Activated naive CD8-positive, alpha-beta T cell (primary cell): ENCODE measurements at regions not wholly inside any gene's neighbourhood (a gene's known extent, or its start where the extent isn't known, plus 50 kb on each side); places are given as distances from the start of the nearest gene placed in this dataset.

Experiments used
- H3K27ac Mint-ChIP-seq: one replicate; pipeline ENCODE4 v1.8.0; 2021; ENCODE audit warnings: mixed read lengths
- H3K27me3 Mint-ChIP-seq: one replicate; pipeline ENCODE4 v1.8.0; 2021; ENCODE audit warnings: mixed read lengths
- H3K36me3 Mint-ChIP-seq: one replicate; pipeline ENCODE4 v1.8.0; 2021; ENCODE audit warnings: mixed read lengths
- H3K4me1 Mint-ChIP-seq: one replicate; pipeline ENCODE4 v1.8.0; 2021; ENCODE audit warnings: low read depth, mixed read lengths
- H3K4me3 Mint-ChIP-seq: one replicate; pipeline ENCODE4 v1.8.0; 2021; ENCODE audit warnings: mild to moderate bottlenecking, mixed read lengths
- H3K9me3 Mint-ChIP-seq: one replicate; pipeline ENCODE4 v1.8.0; 2021; ENCODE audit warnings: low read depth, mixed read lengths

DNA sequence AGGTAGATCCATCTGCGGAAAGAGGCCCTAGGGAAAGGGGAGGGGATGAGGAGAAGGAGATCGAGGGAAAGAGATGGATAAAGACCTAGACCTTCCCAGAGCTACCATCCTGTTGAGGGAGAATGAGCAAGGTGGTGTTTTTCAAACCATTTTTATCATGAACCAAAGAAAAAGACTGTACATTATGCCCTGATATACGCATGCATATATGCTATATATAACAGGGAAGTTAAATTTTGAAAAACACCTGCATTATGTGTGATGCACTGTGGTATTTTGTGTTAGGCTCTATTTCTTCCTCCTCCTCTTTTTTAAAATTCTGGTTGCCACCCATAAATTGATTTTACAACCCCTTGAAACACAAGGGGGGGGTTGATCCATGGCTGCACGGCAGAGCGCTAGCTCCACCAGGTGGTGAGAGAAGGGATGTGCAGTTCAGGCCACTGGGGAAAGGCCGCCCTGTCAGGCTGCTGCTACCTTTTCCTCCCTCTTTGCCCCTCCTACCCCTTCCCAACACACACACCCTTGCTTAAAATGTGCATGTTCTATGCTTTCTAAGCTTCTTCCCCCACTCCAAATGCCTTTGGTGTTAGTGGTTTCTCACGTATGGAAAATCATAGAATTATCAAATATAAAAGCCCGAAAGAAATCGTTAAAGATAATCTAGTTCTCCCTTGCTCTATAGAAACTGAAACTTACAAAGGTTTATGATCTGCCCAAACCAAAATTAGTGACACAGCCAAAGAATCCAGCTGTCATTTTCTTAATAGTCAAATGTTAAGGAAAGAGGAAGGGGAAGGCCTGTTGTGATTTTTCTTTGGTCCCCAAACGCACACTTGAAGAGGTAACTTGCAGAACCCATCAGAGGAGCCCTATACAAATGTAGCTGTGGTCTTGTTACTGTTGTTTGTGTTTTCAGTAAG is 262.0 kb upstream of the UMPS start:
- Mint-ChIP-seq H3K4me1 (no peaks in the 10 kb centered on the region), H3K9me3 (no peaks in the 10 kb centered on the region), H3K4me3 (no peak overlapping the region), H3K27ac (no peak overlapping the region), H3K36me3 (no peaks in the 10 kb centered on the region), H3K27me3 (peaks cover 12% of the 10 kb centered on the region)

DNA sequence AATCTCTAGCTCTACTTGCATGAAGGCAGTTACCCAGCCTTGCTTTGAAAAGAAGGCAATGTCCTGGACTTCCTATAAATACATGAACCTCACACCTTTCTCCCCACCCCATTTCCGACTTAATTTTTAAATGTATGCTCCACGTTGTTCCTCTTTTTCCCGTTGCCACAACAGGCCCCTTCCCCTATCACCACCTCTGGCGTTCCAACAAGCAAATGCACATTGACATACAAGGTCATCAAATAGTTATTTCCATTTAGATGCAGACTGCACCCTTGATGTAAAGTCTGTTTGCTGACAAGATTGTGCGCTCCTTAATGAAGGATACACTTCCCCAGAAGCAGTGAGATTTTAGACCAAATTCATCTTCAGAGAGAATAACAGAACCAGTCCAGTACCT is 260.7 kb upstream of the UMPS start:
- Mint-ChIP-seq H3K27ac (no peak overlapping the region), H3K9me3 (no peaks in the 10 kb centered on the region), H3K4me3 (no peak overlapping the region), H3K27me3 (peaks cover 14% of the 10 kb centered on the region), H3K36me3 (no peaks in the 10 kb centered on the region), H3K4me1 (no peaks in the 10 kb centered on the region)

DNA sequence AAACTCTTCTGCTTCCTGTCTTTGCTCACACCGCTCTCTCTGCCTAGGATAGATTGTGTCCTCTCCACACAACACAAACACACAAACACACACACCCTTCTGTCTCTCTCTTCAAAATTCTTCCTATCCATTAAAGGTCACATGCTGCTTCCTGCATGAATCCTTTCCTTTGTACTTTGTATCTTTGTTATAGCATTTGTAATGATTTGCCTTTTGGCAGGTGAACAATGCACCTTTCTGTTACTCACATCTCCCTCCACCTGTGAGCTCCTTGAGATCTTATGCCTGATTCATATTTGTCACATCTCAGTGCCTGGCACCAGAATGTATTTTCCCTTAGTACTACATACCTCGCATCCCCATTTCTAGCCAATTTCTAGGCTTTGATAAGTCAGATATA is 251.4 kb upstream of the UMPS start:
- no peaks in the 10 kb centered on the region for H3K9me3 Mint-ChIP-seq
- H3K36me3 Mint-ChIP-seq = no peaks in the 10 kb centered on the region
- H3K27me3 Mint-ChIP-seq = peaks cover 2% of the 10 kb centered on the region
- no peak overlapping the region for H3K27ac Mint-ChIP-seq
- H3K4me1 Mint-ChIP-seq = no peaks in the 10 kb centered on the region
- no peak overlapping the region for H3K4me3 Mint-ChIP-seq

DNA sequence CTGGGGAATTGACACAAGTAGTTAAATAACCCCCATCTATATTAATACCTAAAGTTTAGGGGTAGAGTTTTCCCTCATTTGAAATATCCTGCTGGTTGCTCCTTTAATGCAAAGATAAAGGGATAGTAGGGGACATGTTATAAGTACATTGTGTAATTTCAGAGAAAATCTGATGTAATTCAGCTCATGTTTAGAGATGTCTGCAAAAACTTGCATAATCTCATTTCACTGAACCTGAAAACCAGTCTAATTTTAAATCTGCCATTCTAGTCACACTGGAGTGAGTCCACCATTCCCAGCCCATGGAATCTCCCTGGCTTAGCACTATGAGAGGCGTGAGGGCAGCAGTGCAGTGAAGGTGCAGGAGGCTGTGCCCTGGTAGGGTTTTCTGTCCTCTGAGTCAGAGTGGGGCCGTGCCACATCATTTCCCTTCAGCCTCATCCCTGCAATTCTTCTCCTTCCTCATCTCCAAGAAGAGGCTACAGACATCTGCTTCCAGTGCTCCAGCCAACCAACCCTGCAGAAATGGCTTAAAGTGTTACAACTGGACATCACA is 246.3 kb upstream of the UMPS start:
- Mint-ChIP-seq H3K4me3 (no peak overlapping the region), H3K27me3 (peaks cover 6% of the 10 kb centered on the region), H3K4me1 (no peaks in the 10 kb centered on the region), H3K27ac (no peak overlapping the region), H3K36me3 (no peaks in the 10 kb centered on the region), H3K9me3 (no peaks in the 10 kb centered on the region)

DNA sequence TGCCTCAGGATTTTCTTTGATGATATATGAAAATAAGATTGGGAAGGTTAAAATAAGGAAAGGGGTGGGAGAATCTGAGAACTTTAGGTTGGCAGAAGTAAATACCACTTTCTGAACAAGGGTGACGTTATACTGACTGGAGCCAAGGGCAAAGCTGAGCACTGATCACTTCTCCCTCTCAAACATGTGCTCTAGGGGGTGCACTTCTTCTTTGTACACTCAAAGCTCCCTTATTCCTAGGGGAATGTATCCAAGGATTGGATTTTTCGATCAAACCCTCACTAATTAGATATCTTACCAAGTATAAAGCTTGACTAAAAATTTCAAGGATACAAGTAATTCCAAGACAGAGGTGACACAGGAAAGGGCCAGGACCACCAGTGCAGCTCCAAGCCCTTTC is 243.9 kb upstream of the UMPS start:
- H3K27ac Mint-ChIP-seq = no peak overlapping the region
- no peaks in the 10 kb centered on the region for H3K4me1 Mint-ChIP-seq
- H3K9me3 Mint-ChIP-seq = no peaks in the 10 kb centered on the region
- peaks cover 9% of the 10 kb centered on the region for H3K27me3 Mint-ChIP-seq
- no peak overlapping the region for H3K4me3 Mint-ChIP-seq
- no peaks in the 10 kb centered on the region for H3K36me3 Mint-ChIP-seq

DNA sequence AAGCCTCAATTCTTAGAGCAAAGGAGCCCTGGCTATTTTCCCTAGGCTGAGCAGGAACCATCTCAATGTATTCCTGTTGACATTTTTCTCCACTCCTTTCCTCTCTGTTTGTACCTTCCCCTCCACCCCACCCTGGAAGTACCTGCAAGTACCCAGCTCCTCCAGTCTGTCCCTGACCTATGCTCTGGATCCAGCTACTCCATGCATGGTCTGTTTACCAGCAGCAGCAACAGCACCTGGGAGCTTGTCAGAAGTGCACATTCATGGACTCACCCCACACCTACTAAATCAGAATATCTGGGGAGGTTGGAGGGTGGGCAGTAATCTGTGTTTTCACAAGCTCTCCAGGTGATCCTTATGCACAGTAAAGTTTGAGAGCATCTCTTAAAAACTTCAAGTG is 240.7 kb upstream of the UMPS start:
- no peaks in the 10 kb centered on the region for H3K9me3 Mint-ChIP-seq
- no peaks in the 10 kb centered on the region for H3K4me1 Mint-ChIP-seq
- no peak overlapping the region for H3K27ac Mint-ChIP-seq
- no peak overlapping the region for H3K4me3 Mint-ChIP-seq
- no peaks in the 10 kb centered on the region for H3K36me3 Mint-ChIP-seq
- H3K27me3 Mint-ChIP-seq = peaks cover 12% of the 10 kb centered on the region

DNA sequence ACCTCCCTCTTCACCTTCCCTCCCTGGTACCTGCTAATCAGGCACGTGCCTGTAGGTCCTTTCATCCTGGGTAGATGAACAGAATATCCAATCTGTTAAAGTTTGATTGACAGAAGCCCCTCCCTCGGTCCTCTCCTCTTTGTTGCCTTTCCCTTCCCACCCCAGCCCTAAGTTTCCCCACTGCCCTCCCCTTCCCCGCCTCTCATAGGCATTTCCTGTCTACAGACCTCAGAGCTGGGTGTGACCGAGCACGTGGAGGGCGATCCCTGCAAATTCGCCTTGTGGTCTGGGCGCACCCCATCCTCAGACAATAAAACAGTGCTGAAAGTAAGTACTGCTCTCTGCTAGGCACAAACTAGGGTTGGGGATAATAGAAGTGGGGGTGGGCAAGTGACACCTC is 239.2 kb upstream of the UMPS start:
- no peaks in the 10 kb centered on the region for H3K36me3 Mint-ChIP-seq
- no peaks in the 10 kb centered on the region for H3K4me1 Mint-ChIP-seq
- H3K4me3 Mint-ChIP-seq = no peak overlapping the region
- H3K9me3 Mint-ChIP-seq = no peaks in the 10 kb centered on the region
- H3K27ac Mint-ChIP-seq = no peak overlapping the region
- H3K27me3 Mint-ChIP-seq = peaks cover 9% of the 10 kb centered on the region

DNA sequence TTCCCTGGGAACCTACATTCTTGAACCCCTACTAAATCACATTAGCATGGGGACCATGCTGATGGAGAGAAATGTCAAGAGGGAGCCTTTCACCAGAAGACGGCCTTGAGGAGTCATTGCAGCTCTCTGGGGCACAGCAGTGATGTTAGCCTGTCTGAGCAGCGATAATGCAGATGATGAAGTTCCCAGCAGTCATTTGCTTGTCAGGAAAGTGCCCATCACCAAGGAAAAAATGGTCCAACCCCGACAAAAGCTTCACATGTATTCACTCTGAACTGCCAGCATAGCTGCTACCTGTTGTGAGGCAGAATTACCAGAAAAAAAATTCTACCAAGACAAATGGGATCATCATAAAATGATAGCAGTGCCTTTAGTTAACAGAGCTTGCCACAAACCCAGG is 238.4 kb upstream of the UMPS start:
- Mint-ChIP-seq H3K4me1 (no peaks in the 10 kb centered on the region), H3K27ac (no peak overlapping the region), H3K4me3 (no peak overlapping the region), H3K27me3 (peaks cover 9% of the 10 kb centered on the region), H3K9me3 (no peaks in the 10 kb centered on the region), H3K36me3 (no peaks in the 10 kb centered on the region)

DNA sequence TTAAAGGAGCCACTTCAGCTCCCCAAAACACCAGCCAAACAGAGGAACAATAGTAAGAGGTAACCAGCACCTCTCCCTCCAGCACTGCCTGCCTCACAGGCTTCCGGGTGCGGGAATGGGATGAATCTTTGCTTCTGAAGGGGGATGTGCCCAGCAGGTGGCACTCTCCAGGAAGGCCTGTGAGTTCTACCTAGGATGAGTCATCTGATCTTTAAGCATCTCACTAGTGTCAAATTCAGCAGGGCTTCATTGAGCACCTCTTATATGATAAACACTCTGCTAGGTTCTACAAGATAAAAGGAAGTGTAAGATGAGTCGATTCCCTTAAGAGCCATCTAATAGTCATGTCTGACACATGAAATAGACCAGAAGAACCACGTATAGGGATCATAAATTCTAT is 237.4 kb upstream of the UMPS start:
- H3K27me3 Mint-ChIP-seq = peaks cover 9% of the 10 kb centered on the region

DNA sequence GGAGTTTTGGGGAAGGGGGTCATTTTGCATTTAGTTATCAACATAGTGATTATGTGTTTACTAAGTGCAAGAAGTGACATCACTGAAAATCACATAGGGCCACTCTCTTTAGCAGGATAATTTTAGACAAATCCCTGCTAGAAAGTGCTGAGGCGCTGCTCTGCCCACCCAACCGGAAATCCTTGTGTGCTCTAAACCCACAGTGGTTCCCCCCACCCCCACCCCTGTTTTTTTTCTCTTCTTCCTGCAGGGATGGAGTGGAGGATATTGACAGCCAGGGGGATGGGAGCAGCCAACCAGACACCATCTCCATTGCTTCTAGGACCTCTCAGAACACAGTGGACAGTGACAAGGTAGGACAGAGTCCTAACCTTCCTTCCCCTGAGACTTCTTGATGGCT is 234.2 kb upstream of the UMPS start:
- Mint-ChIP-seq H3K4me1 (no peaks in the 10 kb centered on the region), H3K36me3 (no peaks in the 10 kb centered on the region), H3K9me3 (no peaks in the 10 kb centered on the region), H3K27ac (no peak overlapping the region), H3K27me3 (peaks cover 7% of the 10 kb centered on the region), H3K4me3 (no peak overlapping the region)

More for the DNA sequence above, 237.4 kb upstream of the UMPS start:
- no peaks in the 10 kb centered on the region for H3K4me1 Mint-ChIP-seq
- no peaks in the 10 kb centered on the region for H3K9me3 Mint-ChIP-seq
- H3K4me3 Mint-ChIP-seq = no peak overlapping the region
- H3K27ac Mint-ChIP-seq = no peak overlapping the region
- H3K36me3 Mint-ChIP-seq = no peaks in the 10 kb centered on the region

DNA sequence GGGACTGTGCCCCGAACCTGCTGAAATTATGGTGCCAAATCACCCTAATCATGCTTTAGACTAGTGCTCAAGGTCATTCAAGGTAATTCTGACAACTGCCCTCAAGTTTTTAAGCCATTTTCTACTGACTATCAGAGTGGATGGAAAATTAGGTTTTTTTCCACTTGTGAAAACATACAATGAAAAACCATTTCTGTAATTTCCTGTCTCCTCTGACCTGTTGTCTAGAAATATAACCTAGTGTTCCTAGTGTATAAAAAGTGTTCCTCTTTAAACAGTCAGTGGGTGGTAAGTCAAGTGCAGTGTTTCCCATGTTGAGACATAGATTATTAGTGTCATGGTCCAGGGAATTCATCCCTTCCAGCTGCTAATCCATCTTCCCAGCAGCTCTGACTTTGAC is 232.8 kb upstream of the UMPS start:
- H3K4me3 Mint-ChIP-seq = no peak overlapping the region
- no peaks in the 10 kb centered on the region for H3K9me3 Mint-ChIP-seq
- no peaks in the 10 kb centered on the region for H3K36me3 Mint-ChIP-seq
- H3K27ac Mint-ChIP-seq = no peak overlapping the region
- no peaks in the 10 kb centered on the region for H3K4me1 Mint-ChIP-seq
- H3K27me3 Mint-ChIP-seq = peaks cover 12% of the 10 kb centered on the region

DNA sequence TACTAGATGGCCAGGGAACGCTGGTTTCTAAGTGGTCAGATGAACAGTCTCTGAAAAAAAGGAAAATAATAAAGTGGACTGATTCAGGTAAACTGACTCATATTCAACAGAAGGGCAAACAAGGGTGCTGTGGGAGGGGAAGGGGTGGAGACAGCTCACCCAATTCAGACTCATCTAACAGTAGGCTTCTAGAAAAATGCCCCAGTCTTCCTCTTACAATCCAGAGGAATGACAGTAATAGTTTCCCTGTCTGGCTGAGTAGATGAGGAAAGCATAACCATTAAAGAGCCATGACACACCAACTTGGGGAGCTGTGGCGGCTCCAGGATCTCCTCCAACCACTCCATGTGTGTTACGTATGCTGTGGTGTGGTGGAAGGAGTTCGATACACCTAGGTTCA is 231.4 kb upstream of the UMPS start:
- Mint-ChIP-seq H3K4me1 (no peaks in the 10 kb centered on the region), H3K27me3 (peaks cover 12% of the 10 kb centered on the region)

DNA sequence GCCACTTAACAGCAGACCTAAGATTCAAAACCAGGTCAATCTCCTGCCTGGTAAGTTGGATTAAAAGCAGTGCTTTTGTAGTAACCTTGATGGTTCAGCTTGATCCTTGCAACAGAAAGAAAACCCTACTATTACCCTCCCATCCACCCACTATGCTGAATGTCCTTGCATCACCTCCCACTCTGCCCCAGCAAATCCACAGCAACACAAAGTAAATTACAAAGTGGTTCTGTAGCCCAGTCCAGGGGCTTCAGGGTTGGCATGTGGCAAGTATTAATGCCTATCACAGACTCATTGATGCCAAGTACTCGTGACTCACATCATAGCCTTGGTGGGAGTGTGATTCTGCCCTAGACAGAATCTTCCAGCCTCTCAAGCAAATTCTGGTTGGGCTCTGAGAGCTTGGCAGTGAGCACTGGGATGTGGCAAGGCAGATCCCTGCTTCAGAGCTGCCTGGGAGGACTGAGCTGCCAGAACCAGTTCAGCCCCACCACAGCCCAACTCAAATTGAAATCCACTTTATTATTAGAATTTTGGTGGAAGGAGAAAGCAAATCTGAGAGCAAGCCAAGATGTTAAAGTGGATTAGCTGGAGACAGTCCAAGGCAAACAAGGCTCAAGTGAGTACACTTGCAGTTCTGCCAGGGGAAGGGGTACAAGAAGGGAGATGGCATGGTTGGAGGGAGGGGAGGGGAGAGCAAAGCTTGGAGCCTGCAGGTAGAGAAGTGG is 225.8 kb upstream of the UMPS start:
- H3K4me3 Mint-ChIP-seq = no peak overlapping the region
- no peaks in the 10 kb centered on the region for H3K36me3 Mint-ChIP-seq
- H3K27me3 Mint-ChIP-seq = peaks cover 13% of the 10 kb centered on the region
- H3K9me3 Mint-ChIP-seq = no peaks in the 10 kb centered on the region
- H3K27ac Mint-ChIP-seq = no peak overlapping the region
- no peaks in the 10 kb centered on the region for H3K4me1 Mint-ChIP-seq

More for the DNA sequence above, 231.4 kb upstream of the UMPS start:
- H3K27ac Mint-ChIP-seq = no peak overlapping the region
- H3K4me3 Mint-ChIP-seq = no peak overlapping the region
- H3K9me3 Mint-ChIP-seq = no peaks in the 10 kb centered on the region
- H3K36me3 Mint-ChIP-seq = no peaks in the 10 kb centered on the region

DNA sequence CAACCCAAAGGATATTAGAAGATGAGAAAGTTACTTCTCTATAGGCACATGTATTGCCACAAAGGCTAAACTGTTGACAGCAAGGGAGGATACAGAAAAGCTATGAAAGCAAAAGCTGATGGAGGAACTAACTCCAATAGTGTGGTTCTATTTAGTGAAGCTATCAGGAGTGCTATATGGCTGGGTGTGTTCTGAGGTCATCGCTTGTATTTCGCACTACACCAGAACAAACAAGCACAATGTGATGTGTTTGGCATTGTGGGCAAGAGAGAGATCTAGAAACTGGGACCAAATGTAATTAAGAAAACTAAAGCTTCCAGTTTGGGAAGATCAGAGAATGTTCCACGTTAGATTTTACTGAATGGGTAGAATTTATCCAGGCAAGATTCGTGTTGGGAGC is 220.4 kb upstream of the UMPS start:
- Mint-ChIP-seq H3K4me1 (no peaks in the 10 kb centered on the region), H3K36me3 (no peaks in the 10 kb centered on the region), H3K27ac (no peak overlapping the region), H3K4me3 (no peak overlapping the region), H3K27me3 (peaks cover 15% of the 10 kb centered on the region), H3K9me3 (no peaks in the 10 kb centered on the region)

DNA sequence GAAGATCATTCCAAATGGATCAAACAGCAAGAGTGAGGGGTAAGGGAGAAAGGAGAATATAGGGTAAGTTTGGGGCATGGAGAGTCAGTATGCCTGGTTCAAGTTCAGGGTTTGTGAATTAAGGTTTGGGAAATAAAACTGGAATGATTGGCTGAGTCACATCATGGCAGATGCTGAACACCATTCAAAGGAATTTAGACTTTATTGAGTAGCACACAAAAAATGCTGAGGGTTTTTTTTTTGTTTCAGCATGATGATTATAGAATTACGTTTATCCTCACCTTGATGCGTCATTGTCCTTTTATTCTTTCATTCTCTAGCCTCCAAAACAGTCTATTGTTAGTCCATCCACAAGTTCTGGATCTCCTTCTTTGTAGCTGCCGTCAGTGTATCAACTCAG is 220.0 kb upstream of the UMPS start:
- H3K27ac Mint-ChIP-seq = no peak overlapping the region
- H3K4me3 Mint-ChIP-seq = no peak overlapping the region
- H3K4me1 Mint-ChIP-seq = no peaks in the 10 kb centered on the region
- H3K27me3 Mint-ChIP-seq = peaks cover 15% of the 10 kb centered on the region
- no peaks in the 10 kb centered on the region for H3K9me3 Mint-ChIP-seq
- H3K36me3 Mint-ChIP-seq = no peaks in the 10 kb centered on the region
